ENCODE measurements at regions not wholly inside any gene's neighbourhood (a gene's known extent, or its start where the extent isn't known, plus 50 kb on each side); places are given as distances from the start of the nearest gene placed in this dataset.

DNA sequence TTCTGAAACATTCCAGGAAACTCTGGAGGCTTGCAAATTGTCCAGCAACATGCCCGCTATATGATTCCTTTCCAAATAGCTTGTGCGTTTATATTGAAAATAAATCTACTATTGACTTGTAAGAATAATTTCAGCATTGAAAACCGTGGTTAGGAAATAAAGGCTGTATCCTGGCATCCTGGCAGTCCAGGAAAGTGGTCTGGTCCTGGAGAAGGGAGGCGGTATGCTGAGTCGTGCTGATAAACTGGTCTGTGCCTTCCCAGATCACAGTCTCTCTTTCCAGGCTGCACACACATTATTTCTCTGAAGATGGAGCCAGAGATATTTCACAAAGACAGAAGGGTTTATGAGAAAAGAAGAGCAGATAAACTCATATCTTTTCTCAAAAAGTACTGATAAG lies 350.1 kb upstream of the COBL start:
- no peak for DNase-seq (ENCODE audit: low read depth)

DNA sequence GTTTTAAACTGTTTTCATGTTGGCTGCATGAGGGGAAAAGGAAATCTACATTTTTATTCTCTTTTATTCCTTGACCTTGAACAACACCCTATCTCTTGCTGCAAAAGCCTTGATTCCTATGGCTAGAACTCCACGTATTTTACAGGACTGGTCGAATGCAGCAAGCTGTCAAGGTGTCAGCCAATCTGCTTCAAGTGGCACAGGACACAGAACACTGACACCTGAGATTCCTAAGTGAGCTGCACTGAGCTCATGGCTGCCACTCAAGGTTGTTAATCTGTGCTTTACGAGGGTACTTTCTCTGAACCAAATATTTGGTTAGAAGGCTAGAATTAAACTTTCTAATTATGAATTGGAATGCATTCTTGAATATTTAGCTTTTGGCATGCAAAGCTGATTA lies 349.7 kb upstream of the COBL start:
- DNase-seq (ENCODE audit: low read depth): no peak

DNA sequence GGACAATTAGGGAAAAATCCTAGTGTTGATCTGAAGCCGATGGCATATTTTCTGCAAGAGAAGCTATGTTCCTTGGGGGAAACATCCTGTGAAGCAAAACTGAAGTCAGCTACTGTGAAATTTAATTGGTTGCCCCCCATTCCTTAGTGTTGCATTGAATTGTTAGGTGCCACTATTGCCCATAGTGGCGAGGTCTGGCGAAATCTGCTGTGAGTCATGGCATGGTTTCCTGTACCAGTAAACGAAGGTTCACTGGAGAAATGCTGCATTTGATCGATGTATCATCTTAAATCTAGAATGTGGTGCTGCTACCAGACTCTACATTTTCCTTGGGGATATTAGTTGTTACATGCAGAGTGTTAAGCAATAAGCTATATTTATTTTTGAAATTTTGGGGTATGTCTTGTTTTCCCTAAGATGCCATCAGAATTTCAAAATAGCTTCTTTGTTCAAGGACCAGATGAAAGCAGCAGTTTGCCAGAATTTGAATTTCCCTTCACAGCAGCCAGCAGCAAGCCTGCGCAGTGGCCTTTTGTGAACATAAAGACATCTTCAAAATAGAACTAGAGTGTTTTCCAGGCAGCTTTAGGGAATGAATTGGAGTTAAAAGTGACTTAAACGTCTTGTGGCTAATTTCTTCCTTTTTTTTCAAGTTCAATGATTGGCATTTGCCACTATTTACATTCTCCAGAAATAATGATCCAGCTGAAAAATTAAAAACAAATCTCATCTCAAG lies 348.6 kb upstream of the COBL start:
- no peak for DNase-seq (ENCODE audit: low read depth)

DNA sequence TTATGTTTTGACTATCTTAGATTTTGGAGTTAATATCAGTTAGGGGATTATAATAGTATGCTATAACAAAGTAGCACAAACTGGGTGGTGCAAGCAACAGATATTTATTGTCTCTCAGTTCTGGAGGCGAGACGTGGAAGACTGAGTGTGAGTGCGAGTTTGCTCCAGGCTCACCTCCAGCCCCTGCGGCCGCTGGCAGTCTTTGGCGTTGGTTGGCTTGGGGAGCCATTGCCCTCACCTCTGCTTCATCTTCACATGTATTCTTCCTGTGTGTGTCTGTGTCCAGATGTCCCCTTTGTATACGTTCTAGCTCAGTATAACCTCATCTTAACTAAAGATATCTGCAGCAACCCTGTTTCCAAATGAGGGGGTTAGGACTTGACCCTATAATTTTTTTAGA lies 343.9 kb upstream of the COBL start:
- no peak for DNase-seq (ENCODE audit: low read depth)

DNA sequence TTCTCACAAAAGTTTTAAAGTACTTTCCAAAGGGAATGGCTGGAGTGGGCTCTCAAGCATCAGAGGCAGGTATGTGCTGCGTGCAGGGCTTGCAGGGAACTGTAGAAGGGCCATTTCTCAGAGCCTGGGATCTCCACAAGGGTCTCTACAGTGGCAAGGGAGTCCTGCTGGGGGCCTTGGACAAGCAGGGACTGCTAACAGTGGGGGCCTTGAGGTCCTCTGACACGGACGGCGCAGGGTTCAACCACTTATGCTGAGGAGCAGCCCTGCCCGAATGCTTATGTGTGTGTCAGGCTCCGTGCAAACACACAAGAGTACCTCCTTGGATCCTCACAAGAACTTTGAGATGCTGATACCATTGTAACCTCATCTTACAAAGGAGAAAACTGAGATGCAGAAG lies 342.1 kb upstream of the COBL start:
- DNase-seq (ENCODE audit: low read depth): no peak

DNA sequence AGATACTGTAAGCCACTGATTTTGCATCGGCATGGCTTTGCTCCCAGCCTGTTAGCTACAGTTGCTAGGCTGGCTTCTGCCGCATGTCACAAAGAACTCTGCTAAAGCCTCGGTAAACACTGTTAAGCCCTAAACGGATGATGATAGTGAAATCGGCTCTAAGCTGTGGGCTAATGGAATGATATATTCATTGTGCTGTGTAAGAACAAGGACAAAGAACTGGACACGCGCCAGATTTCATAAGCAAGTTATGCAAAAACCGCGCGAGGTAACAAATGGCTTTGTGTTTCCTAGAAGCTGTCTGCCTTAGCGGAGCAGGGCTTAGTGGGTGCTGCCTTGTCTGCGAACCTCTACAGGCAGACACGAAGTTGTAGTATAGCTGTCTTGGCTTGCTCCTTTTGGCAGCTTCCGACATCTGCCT lies 331.3 kb upstream of the COBL start:
- DNase-seq (ENCODE audit: low read depth): no peak

DNA sequence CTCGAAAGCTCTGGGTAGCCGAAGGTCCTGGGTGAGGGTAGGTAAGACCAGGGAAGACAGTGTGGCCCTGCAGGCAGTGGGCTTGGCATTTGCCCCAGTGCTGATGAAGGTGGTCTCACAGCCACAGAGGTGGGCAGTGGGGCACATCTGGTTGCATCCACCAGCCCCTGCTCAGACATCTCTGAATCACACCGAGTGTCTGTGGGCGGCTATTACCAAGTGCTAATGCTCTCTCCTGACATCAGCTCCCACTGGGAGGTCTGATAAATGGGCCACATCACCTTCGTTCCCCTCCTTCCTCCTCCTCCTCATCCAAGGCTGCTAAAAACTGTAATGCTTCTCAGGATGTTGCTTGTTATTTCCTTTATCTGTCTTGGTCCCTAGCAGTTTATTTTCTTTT lies 330.9 kb upstream of the COBL start:
- DNase-seq (ENCODE audit: low read depth): no peak

DNA sequence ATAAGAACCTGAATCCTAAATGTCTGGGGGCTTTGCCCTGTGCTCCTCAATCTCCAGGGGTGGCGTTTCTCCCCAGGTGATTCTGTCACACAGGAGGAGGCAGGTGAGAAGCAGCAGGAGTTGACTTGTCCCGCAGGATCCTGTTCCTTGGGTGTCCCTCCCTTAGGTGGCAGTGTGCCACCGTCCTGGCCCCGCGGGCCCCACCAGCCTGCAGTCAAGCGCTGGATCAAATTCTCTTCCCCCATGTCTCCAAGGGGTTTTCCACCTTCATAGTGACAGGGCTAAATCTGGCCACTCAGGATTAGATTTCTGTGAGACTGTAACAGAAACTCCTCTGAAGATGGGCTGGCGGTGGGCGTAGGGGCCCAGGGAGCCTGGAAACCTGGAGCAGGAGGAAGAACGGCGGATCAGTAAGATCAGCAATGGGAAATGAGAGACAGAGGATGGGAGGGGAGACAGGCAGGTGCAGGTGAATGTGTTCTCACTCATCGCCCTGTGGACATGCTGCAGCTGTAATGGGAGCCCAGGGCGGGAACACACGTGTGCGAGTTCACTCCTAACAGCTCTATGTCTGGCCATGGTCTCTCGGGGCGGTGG lies 329.2 kb upstream of the COBL start:
- DNase-seq (ENCODE audit: low read depth): no peak

DNA sequence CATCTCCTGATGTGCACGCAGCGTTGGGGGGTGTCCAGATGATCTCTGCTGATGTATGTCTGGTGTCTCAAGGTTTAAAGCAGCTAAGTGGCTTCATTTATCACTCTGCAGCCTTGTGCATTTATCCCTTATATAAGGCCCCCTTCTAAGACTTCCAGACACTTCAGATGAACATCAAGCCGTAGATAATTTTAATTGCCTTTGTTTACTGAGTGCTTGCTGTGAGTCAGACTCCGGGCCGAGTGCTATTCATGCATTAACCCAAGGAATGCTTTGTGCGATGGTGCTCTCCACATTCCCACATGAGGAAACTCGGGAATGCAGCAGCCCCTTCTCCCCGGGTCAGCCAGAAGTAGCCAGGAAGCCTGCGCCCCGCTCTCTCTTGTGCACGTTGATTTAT lies 328.6 kb upstream of the COBL start:
- DNase-seq (ENCODE audit: low read depth): no peak

DNA sequence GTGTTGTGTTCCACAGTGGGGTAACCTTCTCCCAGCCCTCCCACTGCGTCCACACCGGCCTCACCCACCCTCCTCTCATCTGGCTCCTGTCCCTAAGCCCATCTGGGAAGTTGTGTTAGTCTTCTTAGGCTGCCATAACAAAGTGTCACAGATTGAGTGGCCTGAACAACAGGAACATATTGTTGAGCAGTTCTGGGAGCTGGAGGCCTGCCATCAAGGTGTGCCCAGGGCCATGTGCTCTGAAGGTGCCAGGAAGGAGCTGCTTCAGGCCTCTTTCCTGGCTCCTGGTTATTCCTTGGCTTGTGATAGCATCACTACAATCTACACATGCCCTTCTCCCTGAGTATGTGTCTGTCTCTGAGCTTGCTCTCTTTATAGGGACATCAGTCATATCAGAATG lies 327.6 kb upstream of the COBL start:
- no peak for DNase-seq (ENCODE audit: low read depth)

DNA sequence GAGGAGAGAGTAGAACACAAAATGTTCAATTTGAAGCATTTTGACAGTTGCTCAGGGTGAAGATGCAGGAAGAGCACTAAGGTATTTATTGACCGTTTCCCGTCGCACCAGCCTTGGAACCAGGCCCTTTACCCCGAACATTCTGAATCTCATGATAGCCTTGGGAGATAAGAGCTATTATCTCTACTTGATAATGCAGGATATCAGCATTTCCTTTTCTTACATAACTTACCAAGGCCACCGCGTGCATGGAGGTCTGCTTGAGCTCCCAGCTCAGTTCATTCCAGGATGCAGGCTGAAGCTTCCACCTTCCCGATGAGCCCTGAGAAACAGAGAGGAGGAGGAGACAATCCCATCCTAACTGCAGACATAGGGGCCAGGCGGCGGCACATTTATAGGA lies 324.2 kb upstream of the COBL start:
- no peak for DNase-seq (ENCODE audit: low read depth)

DNA sequence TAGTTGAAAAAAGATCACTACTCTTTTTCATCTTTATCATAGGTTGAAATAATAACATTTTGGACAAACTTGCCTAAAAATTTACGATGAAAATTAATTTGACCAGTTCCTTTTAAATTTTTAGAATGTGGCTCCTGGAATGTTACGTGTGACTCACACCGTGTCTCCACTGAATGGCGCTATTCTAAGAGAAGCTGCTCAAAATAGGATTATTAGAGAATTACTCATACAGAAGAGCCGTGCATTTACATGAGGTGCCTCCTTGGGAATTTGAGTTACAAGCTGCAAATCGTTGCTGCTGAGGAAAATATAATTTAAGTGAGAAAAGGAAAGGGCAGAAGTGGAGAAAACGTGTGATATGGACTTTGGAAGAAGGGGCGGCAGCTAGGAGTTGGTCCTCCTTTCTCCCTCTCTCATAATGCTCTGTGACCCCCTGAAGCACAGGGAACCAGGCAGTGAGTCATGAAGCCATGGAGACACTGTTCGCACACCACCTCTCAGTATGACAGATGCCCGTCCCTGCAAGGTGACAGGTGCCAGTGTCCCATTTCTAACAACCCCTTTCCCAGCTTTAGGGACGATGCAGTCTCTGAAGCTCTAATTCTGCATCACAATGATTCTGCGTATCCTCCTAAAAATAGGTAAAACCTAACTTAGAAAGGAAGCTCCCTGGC lies 323.2 kb upstream of the COBL start:
- DNase-seq (ENCODE audit: low read depth): no peak

DNA sequence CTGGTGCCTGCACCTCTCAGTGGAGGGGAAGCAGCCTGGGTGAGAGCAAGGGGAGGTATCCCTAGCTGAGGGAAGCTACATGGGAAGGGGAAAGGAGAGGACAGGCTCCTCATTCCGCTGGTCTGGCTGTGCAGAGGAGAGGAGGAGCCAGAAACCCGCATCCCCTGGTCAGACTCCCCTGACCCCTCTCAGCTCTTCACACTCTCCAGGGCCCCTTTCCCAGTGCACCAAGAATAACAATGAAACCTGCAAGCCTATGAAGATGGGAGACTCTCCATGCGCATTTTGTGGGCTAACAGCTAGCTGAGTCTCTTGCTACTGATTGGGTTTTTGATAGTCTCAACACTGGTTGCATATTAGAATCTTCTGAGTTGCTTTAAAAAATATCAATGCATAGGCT lies 319.9 kb upstream of the COBL start:
- no peak for DNase-seq (ENCODE audit: low read depth)

DNA sequence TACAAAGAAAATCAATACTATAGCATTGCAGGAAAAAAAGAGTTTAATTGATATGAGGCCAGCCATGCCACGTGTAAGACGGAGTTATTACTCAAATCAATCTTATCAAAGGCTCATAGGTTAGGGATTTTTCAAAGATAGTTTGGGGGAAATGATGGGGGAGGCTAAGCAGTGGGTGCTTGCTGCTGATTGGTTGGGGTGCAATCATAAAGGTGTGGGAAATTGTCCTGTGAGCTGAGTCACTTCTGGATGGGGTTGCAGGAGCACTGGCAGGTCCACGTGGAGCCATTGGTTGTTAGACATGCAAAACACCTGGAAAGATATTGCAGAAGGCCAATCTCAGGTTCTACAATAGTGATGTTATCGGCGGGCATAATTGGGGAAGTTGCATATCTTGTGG lies 319.2 kb upstream of the COBL start:
- DNase-seq (ENCODE audit: low read depth): no peak

DNA sequence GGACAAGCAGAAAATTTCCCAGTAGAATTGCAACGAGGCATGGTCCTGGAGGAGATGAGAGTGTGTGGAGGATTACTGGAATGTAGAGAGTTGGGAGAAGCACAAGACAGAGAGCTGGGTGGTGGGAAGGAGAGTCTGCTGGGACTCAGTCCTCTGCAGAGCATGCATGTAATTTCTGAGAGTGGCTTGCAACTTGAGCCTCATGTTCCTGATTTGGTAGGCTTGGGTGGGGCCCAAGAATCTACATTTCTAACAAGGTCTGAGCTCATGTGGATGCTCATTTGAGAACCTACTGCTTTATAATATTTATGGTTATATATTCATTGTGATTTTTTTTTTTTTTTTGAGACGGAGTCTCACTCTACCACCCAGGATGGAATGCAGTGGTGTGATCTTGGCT lies 317.9 kb upstream of the COBL start:
- no peak for DNase-seq (ENCODE audit: low read depth)

DNA sequence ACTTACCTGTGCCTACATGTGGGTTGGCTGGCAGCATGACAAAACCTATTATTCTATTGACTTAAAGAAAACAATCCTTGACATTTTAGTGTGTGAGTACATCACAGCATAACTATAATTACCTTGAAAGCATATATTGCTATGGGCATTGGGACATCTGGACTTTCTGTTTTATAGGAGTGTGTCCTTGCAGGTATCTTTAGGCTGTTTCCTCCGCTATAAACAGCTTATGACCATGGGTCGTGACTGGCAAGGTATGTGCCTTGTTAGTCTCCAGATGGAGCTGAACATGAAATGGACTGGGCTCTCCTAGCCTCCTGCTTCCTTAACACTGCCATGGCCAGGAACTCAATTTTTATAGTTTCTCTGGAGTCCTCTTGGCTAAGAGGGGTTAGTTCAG lies 317.4 kb upstream of the COBL start:
- DNase-seq (ENCODE audit: low read depth): no peak

DNA sequence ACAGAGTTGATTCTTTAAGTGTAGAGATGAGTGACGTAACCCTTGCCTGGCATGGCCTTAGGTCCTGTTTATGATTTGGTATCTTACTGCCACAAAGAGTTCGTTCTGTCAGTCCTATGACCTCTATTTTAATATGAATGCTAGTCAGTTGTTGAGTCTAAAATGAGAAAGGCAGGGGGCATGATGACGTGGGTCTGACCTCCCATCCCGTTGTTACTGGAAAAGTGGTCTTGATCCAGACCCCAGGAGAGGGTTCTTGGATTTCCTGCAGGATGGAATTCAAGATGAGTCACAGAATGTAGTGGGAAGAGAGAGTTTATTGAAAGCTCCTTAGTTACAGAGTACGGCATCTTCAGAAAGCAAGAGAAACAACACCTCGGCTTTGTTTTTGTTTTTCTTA lies 317.0 kb upstream of the COBL start:
- no peak for DNase-seq (ENCODE audit: low read depth)

DNA sequence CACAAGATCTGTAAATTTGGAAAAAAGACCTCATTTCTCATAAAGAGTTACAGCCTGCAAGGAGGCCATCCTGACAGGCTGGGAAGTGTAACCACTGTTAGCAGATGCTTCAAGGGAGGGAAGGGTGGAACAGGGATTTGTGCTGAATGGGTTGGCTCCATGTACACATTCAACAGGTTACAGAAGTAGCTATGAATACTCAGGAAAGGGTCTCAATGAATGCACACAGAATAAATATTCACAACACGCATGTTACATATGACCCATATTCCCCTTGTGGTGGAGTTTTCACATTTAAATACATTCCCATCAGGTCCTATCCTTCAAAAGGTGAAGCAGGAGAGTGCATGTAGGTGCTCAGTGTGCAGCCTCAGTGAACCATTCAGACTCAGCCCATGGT lies 316.4 kb upstream of the COBL start:
- no peak for DNase-seq (ENCODE audit: low read depth)

DNA sequence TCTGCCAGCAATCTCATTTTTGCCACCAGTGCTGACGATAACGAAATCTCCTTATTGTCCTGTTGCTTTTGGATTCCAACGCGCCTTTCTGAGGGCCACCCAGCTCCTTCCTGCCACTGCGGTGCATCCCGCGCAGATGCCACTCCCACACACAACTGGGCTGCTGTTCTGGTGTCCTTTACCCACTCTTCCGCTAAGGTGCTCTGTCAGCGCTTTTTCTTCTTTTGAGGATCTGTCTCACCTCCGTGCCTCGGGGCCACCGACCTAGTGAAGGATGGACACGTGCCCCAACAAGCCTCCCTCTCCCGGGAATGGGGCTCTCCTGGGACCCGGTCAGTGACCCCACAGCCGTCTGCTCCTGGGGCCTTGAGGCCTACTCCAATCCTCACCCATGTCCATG lies 314.3 kb upstream of the COBL start:
- no peak for DNase-seq (ENCODE audit: low read depth)

DNA sequence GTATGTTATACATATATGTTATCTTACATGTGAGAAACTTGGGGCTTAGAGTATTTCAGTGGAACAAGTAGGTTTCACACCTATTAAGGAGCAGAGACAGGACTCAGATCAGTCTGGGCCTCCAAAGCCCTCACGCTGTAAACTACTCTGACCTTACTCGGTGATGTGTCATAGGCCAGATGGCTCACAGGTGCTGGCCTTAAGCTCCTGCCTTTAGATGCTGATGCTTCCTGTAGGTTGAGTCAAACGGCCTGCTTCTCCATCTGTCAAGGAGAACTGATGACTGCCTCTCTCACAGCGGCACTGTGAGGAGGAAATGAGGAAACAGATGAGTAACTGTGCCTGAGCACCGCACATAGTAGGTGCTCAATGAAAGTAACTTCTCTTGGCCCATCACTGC lies 312.6 kb upstream of the COBL start:
- no peak for DNase-seq (ENCODE audit: low read depth)

DNA sequence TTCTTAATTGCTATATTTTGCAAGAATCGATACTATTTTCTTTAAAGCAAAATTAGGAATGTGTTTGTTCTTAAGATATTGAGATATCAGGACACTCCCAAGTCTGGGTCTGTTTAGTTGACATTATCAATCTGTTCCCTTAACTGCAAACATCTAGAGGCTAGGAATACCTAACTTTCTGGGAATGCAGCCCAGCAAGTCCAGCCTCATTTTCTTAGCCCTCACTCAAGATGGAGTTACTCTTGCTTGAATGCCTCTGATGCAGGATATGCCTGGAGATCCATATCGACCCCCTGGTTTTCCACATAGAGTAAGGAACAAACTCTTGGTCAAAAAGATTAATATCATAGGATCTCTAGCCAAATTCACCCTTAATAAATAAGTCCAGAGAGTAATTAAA lies 305.3 kb upstream of the COBL start:
- DNase-seq (ENCODE audit: low read depth): no peak

DNA sequence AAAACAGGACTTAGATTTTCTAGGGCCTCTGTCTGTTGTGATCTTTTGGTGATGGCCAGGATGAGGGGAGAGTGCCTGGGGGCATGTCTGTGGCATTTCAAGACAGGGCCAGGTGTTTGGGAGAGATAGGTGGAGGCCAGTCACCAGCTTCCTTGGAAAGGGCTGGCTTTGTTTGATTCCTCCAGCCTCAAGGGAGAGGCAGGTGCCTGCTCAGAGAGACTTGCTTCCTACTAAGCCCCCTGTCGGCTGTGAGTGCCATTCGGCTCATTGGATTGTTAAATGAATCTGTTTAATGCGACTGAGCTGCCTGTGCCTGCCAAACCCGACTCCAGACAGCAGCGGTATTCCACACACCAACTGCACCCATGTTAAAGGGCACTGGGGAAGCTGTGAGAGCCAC lies 304.1 kb upstream of the COBL start:
- DNase-seq (ENCODE audit: low read depth): no peak

DNA sequence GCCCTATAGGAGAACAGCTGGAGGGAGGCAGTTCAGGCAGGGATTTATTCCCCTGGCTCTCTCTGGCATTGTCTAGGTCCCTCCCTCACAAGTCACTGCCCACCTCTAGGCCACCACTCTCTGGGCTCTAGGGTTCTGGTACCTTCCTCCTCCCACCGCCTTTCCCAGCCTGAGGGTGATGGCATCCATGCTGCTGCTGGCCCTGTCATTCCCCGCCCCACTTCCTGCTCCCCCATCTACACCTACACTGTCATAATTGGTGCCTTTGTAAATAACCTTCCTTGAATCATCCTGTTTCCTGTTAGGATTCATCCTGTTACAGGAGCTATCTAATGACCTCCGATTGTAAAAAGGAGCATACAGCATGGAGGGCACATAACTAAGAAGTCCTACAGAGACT lies 303.3 kb upstream of the COBL start:
- no peak for DNase-seq (ENCODE audit: low read depth)

DNA sequence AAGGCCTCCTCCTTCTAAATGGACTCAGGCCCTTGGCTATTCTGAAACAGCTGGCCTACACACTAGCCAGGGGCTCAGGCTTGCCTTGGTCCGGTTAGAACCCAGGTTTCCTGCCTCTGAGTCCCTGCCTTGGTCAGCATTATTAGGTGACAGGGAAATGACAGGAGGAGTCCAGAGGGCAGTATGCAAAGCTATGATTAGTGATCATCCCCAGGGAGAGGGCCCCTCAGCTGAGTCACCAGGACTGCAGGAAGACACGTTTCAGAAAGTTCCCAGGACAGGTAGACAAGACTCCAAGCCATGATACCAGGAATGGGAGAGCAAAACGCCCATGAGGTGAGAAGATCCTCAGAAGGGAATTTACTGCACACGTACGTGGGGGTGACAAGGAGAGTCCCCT lies 301.1 kb upstream of the COBL start:
- DNase-seq (ENCODE audit: low read depth): no peak
